HG03175 (cell line): ENCODE measurements at regions not wholly inside any gene's neighbourhood (a gene's known extent, or its start where the extent isn't known, plus 50 kb on each side); places are given as distances from the start of the nearest gene placed in this dataset.

Experiments used
- ATAC-seq: cut with Tn5 transposase; IDR thresholded peaks from one replicate; pipeline ENCODE4 v1.9.1; 2021; ENCODE audit warnings: mild to moderate bottlenecking, moderate library complexity; ENCODE audit not compliant: unreplicated experiment

- no peak for ATAC-seq
Observed at GRCh38 chr4:114173968-114174367, 194.5 kb upstream of the ARSJ start.

- ATAC-seq, result no peak
Observed at GRCh38 chr4:114177628-114178027, 198.2 kb upstream of the ARSJ start.

GRCh38 chr4:114178392-114178791, 198.9 kb upstream of the ARSJ start:
- no peak for ATAC-seq

GRCh38 chr4:114180481-114180880, 201.0 kb upstream of the ARSJ start:
- no peak for ATAC-seq

- no peak for ATAC-seq
Observed at GRCh38 chr4:114184901-114185300, 205.5 kb upstream of the ARSJ start.

- no peak for ATAC-seq
Observed at GRCh38 chr4:114187592-114187991, 208.1 kb upstream of the ARSJ start.

GRCh38 chr4:114191496-114191895, 212.0 kb upstream of the ARSJ start:
- ATAC-seq, result no peak

- no peak for ATAC-seq
Observed at GRCh38 chr4:114192854-114193253, 213.4 kb upstream of the ARSJ start.

GRCh38 chr4:114193624-114194399, 214.4 kb upstream of the ARSJ start:
- no peak for ATAC-seq

GRCh38 chr4:114196606-114197005, 217.2 kb upstream of the ARSJ start:
- no peak for ATAC-seq

- ATAC-seq, result no peak
Observed at GRCh38 chr4:114200026-114200425, 220.6 kb upstream of the ARSJ start.

- no peak for ATAC-seq
Observed at GRCh38 chr4:114205261-114205660, 225.8 kb upstream of the ARSJ start.

- no peak for ATAC-seq
Observed at GRCh38 chr4:114208574-114209151, 229.2 kb upstream of the ARSJ start.

GRCh38 chr4:114209584-114209983, 230.1 kb upstream of the ARSJ start:
- ATAC-seq, result peak; percentile 90

GRCh38 chr4:114211556-114211955, 232.1 kb upstream of the ARSJ start:
- ATAC-seq, result no peak

GRCh38 chr4:114217150-114217817, 237.8 kb upstream of the ARSJ start:
- ATAC-seq, result no peak

GRCh38 chr4:114223580-114223979, 244.1 kb upstream of the ARSJ start:
- ATAC-seq, result no peak

- no peak for ATAC-seq
Observed at GRCh38 chr4:114225436-114225835, 246.0 kb upstream of the ARSJ start.

- ATAC-seq, result no peak
Observed at GRCh38 chr4:114226179-114226578, 246.7 kb upstream of the ARSJ start.

GRCh38 chr4:114226968-114227760, 247.7 kb upstream of the ARSJ start:
- ATAC-seq, result peak; percentile 98

GRCh38 chr4:114229706-114230105, 250.3 kb upstream of the ARSJ start:
- no peak for ATAC-seq
